HEK293 (cell line): ENCODE measurements at regions not wholly inside any gene's neighbourhood (a gene's known extent, or its start where the extent isn't known, plus 50 kb on each side); places are given as distances from the start of the nearest gene placed in this dataset.

Experiments used
- CTCF ChIA-PET: fragments of 350-600 bp; formaldehyde crosslinking; extraction: SDS; loops from one replicate; lab custom pipeline; 2021; ENCODE audit warnings: antibody characterized with exemption; lab: Yijun Ruan, JAX
- POLR2A ChIA-PET: fragments of 300-600 bp; formaldehyde crosslinking; extraction: SDS; loops from one replicate; lab custom pipeline; 2020; ENCODE audit warnings: antibody characterized with exemption, inconsistent platforms; lab: Yijun Ruan, JAX
- H3K27ac ChIP-seq: fragments of 200-500 bp; sonication (Bioruptor generic); 2 replicates; pipeline ENCODE4 v1.5.1; 2014; ENCODE audit warnings: low read depth, low read length, control low read depth, inconsistent platforms; ENCODE audit errors: extremely low read depth
- H3K36me3 ChIP-seq, 2 experiments: fragments of 200-500 bp in 1 of 2; sonication (Bioruptor generic) in 1 of 2; 1 replicate in 1 of 2; 2 replicates in 1 of 2; pipeline ENCODE4 v1.5.1; 2014 to 2017; ENCODE audit warnings: inconsistent platforms in 2 of 2, low read length in 2 of 2; ENCODE audit not compliant: control insufficient read depth in 2 of 2, insufficient read depth in 1 of 2
- H3K4me1 ChIP-seq: fragments of 200-500 bp; sonication (Bioruptor generic); 2 replicates; pipeline ENCODE4 v1.5.1; 2014; ENCODE audit warnings: mild to moderate bottlenecking, low read length, inconsistent platforms; ENCODE audit not compliant: control insufficient read depth, insufficient read depth
- H3K4me3 ChIP-seq: 2 replicates; pipeline ENCODE4 v1.5.1; 2011; ENCODE audit warnings: low read depth, mild to moderate bottlenecking, control low read depth, low read length, moderate library complexity
- H3K9me3 ChIP-seq: fragments of 200-500 bp; sonication (Bioruptor generic); 2 replicates; pipeline ENCODE4 v1.5.1; 2014; ENCODE audit warnings: low read depth, low read length, inconsistent platforms; ENCODE audit not compliant: control insufficient read depth, insufficient read depth
- AEBP2 ChIP-seq: fragments of 450-650 bp; formaldehyde crosslinking; IDR thresholded peaks from 2 replicates; pipeline ENCODE4 v1.5.1; 2016; ENCODE audit warnings: missing biosample characterization, missing genetic modification characterization, borderline replicate concordance
- ATF2 ChIP-seq: fragments of 450-650 bp; formaldehyde crosslinking; IDR thresholded peaks from 2 replicates; pipeline ENCODE4 v1.5.1; 2016; ENCODE audit warnings: missing biosample characterization, missing genetic modification characterization, low read depth
- EGR2 ChIP-seq: fragments of 450-650 bp; formaldehyde crosslinking; IDR thresholded peaks from 2 replicates; pipeline ENCODE4 v1.5.1; 2016; ENCODE audit warnings: low read depth, missing biosample characterization, missing genetic modification characterization
- MZF1 ChIP-seq: fragments of 450-650 bp; formaldehyde crosslinking; IDR thresholded peaks from 2 replicates; pipeline ENCODE4 v1.5.1; 2017; ENCODE audit warnings: missing biosample characterization, missing genetic modification characterization, borderline replicate concordance
- PRDM10 ChIP-seq: fragments of 450-650 bp; formaldehyde crosslinking; IDR thresholded peaks from 2 replicates; pipeline ENCODE4 v1.5.1; 2016; ENCODE audit warnings: missing biosample characterization, missing genetic modification characterization
- SETDB1 ChIP-seq: IDR thresholded peaks from one replicate; pipeline ENCODE4 v1.6.1; 2017; ENCODE audit warnings: mild to moderate bottlenecking, low read length, moderate library complexity, mixed read lengths; ENCODE audit not compliant: insufficient read length
- YY2 ChIP-seq: fragments of 450-650 bp; formaldehyde crosslinking; IDR thresholded peaks from 2 replicates; pipeline ENCODE4 v1.5.1; 2016; ENCODE audit warnings: missing biosample characterization, missing genetic modification characterization
- ZBTB7A ChIP-seq: fragments of 450-650 bp; formaldehyde crosslinking; IDR thresholded peaks from 2 replicates; pipeline ENCODE4 v1.5.1; 2016; ENCODE audit warnings: low read depth, missing biosample characterization, missing genetic modification characterization
- ZNF132 ChIP-seq: fragments of 450-650 bp; formaldehyde crosslinking; IDR thresholded peaks from 2 replicates; pipeline ENCODE4 v1.5.1; 2017; ENCODE audit warnings: missing biosample characterization, missing genetic modification characterization, borderline replicate concordance
- ZNF292 ChIP-seq: fragments of 450-650 bp; formaldehyde crosslinking; IDR thresholded peaks from 2 replicates; pipeline ENCODE4 v1.5.1; 2016; ENCODE audit warnings: low read depth, missing biosample characterization, missing genetic modification characterization, borderline replicate concordance
- ZNF341 ChIP-seq: fragments of 450-650 bp; formaldehyde crosslinking; IDR thresholded peaks from 2 replicates; pipeline ENCODE4; 2016; ENCODE audit warnings: low read depth, missing biosample characterization, missing genetic modification characterization
- ZNF433 ChIP-seq: fragments of 450-650 bp; formaldehyde crosslinking; IDR thresholded peaks from 2 replicates; pipeline ENCODE4 v1.5.1; 2016; ENCODE audit warnings: missing biosample characterization, missing genetic modification characterization, low read depth
- ZNF580 ChIP-seq: fragments of 450-650 bp; formaldehyde crosslinking; IDR thresholded peaks from 2 replicates; pipeline ENCODE4 v1.5.1; 2016; ENCODE audit warnings: missing biosample characterization, missing genetic modification characterization
- ZNF670 ChIP-seq: fragments of 450-650 bp; formaldehyde crosslinking; IDR thresholded peaks from 2 replicates; pipeline ENCODE4 v1.5.1; 2016; ENCODE audit warnings: missing biosample characterization, missing genetic modification characterization, low read depth
- ZNF791 ChIP-seq: fragments of 450-650 bp; formaldehyde crosslinking; IDR thresholded peaks from 2 replicates; pipeline ENCODE4 v1.5.1; 2016; ENCODE audit warnings: missing biosample characterization, missing genetic modification characterization
- ZSCAN30 ChIP-seq: fragments of 450-650 bp; IDR thresholded peaks from 2 replicates; pipeline ENCODE4 v1.5.1; 2018; ENCODE audit warnings: missing biosample characterization, mild to moderate bottlenecking, missing genetic modification characterization, moderate library complexity
- TF ChIP-seq, protein P1 (sequence below): IDR thresholded peaks from 2 replicates; pipeline ENCODE4 v1.6.1; 2011; ENCODE audit warnings: mild to moderate bottlenecking, low read depth, low read length, borderline replicate concordance
- TF ChIP-seq, protein P2 (sequence below): fragments of 450-650 bp; formaldehyde crosslinking; IDR thresholded peaks from 2 replicates; pipeline ENCODE4 v1.5.1; 2016; ENCODE audit warnings: missing biosample characterization, missing genetic modification characterization

- ChIA-PET POLR2A (no interaction called here), CTCF (no interaction called here)
- Histone ChIP-seq H3K36me3 (no peaks in the 10 kb centered on the region), H3K27ac (no peak overlapping the region), H3K4me1 (no peaks in the 10 kb centered on the region), H3K4me3 (no peak overlapping the region), H3K9me3 (no peaks in the 10 kb centered on the region)
- no peak for TF ChIP-seq ZNF580
- no peak for TF ChIP-seq SETDB1
- no peak for TF ChIP-seq ZNF292 (tag by site-specific recombination)
- TF ChIP-seq ZNF791 (tag by site-specific recombination): no peak
- no peak for TF ChIP-seq AEBP2 (tag by site-specific recombination)
- TF ChIP-seq ATF2: no peak
- TF ChIP-seq ZNF670: no peak
- TF ChIP-seq ZBTB7A (tag by site-specific recombination): no peak
- TF ChIP-seq, protein P1, sequence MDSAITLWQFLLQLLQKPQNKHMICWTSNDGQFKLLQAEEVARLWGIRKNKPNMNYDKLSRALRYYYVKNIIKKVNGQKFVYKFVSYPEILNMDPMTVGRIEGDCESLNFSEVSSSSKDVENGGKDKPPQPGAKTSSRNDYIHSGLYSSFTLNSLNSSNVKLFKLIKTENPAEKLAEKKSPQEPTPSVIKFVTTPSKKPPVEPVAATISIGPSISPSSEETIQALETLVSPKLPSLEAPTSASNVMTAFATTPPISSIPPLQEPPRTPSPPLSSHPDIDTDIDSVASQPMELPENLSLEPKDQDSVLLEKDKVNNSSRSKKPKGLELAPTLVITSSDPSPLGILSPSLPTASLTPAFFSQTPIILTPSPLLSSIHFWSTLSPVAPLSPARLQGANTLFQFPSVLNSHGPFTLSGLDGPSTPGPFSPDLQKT: no peak
- TF ChIP-seq MZF1: no peak
- no peak for TF ChIP-seq ZSCAN30 (tag by site-specific recombination)
Observed at GRCh38 chr18:73653827-73654226, 493.8 kb downstream of the FBXO15 start.

- TF ChIP-seq, protein P2, sequence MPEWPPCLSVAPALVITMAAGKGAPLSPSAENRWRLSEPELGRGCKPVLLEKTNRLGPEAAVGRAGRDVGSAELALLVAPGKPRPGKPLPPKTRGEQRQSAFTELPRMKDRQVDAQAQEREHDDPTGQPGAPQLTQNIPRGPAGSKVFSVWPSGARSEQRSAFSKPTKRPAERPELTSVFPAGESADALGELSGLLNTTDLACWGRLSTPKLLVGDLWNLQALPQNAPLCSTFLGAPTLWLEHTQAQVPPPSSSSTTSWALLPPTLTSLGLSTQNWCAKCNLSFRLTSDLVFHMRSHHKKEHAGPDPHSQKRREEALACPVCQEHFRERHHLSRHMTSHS: no peak
- TF ChIP-seq ZNF433 (tag by site-specific recombination) (no peak), PRDM10 (tag by site-specific recombination) (no peak), EGR2 (tag by site-specific recombination) (no peak), YY2 (tag by site-specific recombination) (no peak), ZNF341 (tag by site-specific recombination) (no peak), ZNF132 (tag by site-specific recombination) (no peak)
- Histone ChIP-seq H3K36me3 (no peaks in the 10 kb centered on the region), H3K27ac (no peak overlapping the region), H3K9me3 (no peaks in the 10 kb centered on the region), H3K4me1 (no peaks in the 10 kb centered on the region), H3K4me3 (no peak overlapping the region)
- POLR2A ChIA-PET: no interaction called here
- CTCF ChIA-PET: no interaction called here
Observed at GRCh38 chr18:73653251-73653650, 494.4 kb downstream of the FBXO15 start.
